ENCODE measurements at regions not wholly inside any gene's neighbourhood (a gene's known extent, or its start where the extent isn't known, plus 50 kb on each side); places are given as distances from the start of the nearest gene placed in this dataset.

GRCh38 chr4:176592976-176593670, 199.6 kb downstream of the VEGFC start:
- no peak overlapping the region for H3K4me3 ChIP-seq
- TF ChIP-seq CTCF (IDR thresholded peaks at IDR 0.05) (no peak), POLR2AphosphoS5 (IDR thresholded peaks at IDR 0.05) (no peak), EP300 (IDR thresholded peaks at IDR 0.05) (no peak), POLR2A (IDR thresholded peaks at IDR 0.05) (no peak)
- H3K36me3 ChIP-seq, result no peaks in the 10 kb centered on the region
- DNase-seq, result no peak
- H3K27ac ChIP-seq, result no peak overlapping the region
- H3K4me1 ChIP-seq, result no peaks in the 10 kb centered on the region
- peaks cover 0 to 11% (median 3%) of the 10 kb centered on the region in 4 donors for H3K9me3 ChIP-seq
- WGBS, 5 donors, result 36 to 58% (median 46%) methylated on average over 2 of the region's 2 CpGs
- no peaks in the 10 kb centered on the region for H3K27me3 ChIP-seq
- intact Hi-C loops (cut with DNase I; ENCODE audit: low total_unique reads), result no loop called here

- H3K9me3 ChIP-seq, result peaks cover 0 to 11% (median 3%) of the 10 kb centered on the region in 4 donors
- WGBS, 5 donors, result 26 to 59% (median 35%) methylated on average over 4 of the region's 4 CpGs
- H3K36me3 ChIP-seq, result no peaks in the 10 kb centered on the region
- intact Hi-C loops (cut with DNase I; ENCODE audit: low total_unique reads), result no loop called here
- TF ChIP-seq POLR2AphosphoS5 (IDR thresholded peaks at IDR 0.05) (no peak), EP300 (IDR thresholded peaks at IDR 0.05) (no peak), CTCF (IDR thresholded peaks at IDR 0.05) (no peak), POLR2A (IDR thresholded peaks at IDR 0.05) (no peak)
- H3K4me1 ChIP-seq, result no peaks in the 10 kb centered on the region
- DNase-seq, result no peak
- H3K27ac ChIP-seq, result no peak overlapping the region
- no peak overlapping the region for H3K4me3 ChIP-seq
- no peaks in the 10 kb centered on the region for H3K27me3 ChIP-seq
Observed at GRCh38 chr4:176593943-176594342, 198.8 kb downstream of the VEGFC start.

GRCh38 chr4:176595257-176595656, 197.5 kb downstream of the VEGFC start:
- intact Hi-C loops (cut with DNase I; ENCODE audit: low total_unique reads), result no loop called here
- TF ChIP-seq CTCF (IDR thresholded peaks at IDR 0.05) (no peak), POLR2AphosphoS5 (IDR thresholded peaks at IDR 0.05) (no peak), EP300 (IDR thresholded peaks at IDR 0.05) (no peak), POLR2A (IDR thresholded peaks at IDR 0.05) (no peak)
- H3K27me3 ChIP-seq, result no peaks in the 10 kb centered on the region

GRCh38 chr4:176601124-176601523, 191.6 kb downstream of the VEGFC start:
- H3K27me3 ChIP-seq, result no peaks in the 10 kb centered on the region
- H3K4me1 ChIP-seq, result no peaks in the 10 kb centered on the region
- intact Hi-C loops (cut with DNase I; ENCODE audit: low total_unique reads), result no loop called here
- DNase-seq, result no peak
- no peak overlapping the region for H3K4me3 ChIP-seq
- no peak overlapping the region for H3K27ac ChIP-seq
- no peaks in the 10 kb centered on the region for H3K36me3 ChIP-seq
- H3K9me3 ChIP-seq, result peaks cover 0 to 3% (median 0%) of the 10 kb centered on the region in 4 donors
- WGBS, 5 donors, result 86 to 96% (median 91%) methylated on average over 9 of the region's 9 CpGs
- no peak for TF ChIP-seq EP300 (IDR thresholded peaks at IDR 0.05)
- no peak for TF ChIP-seq POLR2AphosphoS5 (IDR thresholded peaks at IDR 0.05)
- TF ChIP-seq CTCF (IDR thresholded peaks at IDR 0.05), result no peak
- TF ChIP-seq POLR2A (IDR thresholded peaks at IDR 0.05), result no peak

More at GRCh38 chr4:176595257-176595656, 197.5 kb downstream of the VEGFC start:
- no peaks in the 10 kb centered on the region for H3K4me1 ChIP-seq
- WGBS, 5 donors, result 19 to 47% (median 30%) methylated on average over 1 of the region's 1 CpG
- H3K27ac ChIP-seq, result no peak overlapping the region
- DNase-seq, result no peak
- no peaks in the 10 kb centered on the region for H3K36me3 ChIP-seq
- peaks cover 0 to 11% (median 3%) of the 10 kb centered on the region in 4 donors for H3K9me3 ChIP-seq
- no peak overlapping the region for H3K4me3 ChIP-seq

Measured in stomach (tissue), 8 donors.